Astrocyte (in vitro differentiated cells and primary cell): ENCODE measurements at regions not wholly inside any gene's neighbourhood (a gene's known extent, or its start where the extent isn't known, plus 50 kb on each side); places are given as distances from the start of the nearest gene placed in this dataset.

ENCODE experiments used
- EZH2 ChIP-seq: IDR thresholded peaks from 2 replicates; pipeline ENCODE4 v1.6.1; 2012; ENCODE audit warnings: mild to moderate bottlenecking, low read length, inconsistent platforms; ENCODE audit not compliant: insufficient read depth
- TF ChIP-seq, protein P1 (sequence below): IDR thresholded peaks from 2 replicates; pipeline ENCODE4 v1.5.1; 2011; ENCODE audit warnings: low read depth, mild to moderate bottlenecking, inconsistent platforms, low read length, moderate library complexity; ENCODE audit not compliant: insufficient read depth

DNA sequence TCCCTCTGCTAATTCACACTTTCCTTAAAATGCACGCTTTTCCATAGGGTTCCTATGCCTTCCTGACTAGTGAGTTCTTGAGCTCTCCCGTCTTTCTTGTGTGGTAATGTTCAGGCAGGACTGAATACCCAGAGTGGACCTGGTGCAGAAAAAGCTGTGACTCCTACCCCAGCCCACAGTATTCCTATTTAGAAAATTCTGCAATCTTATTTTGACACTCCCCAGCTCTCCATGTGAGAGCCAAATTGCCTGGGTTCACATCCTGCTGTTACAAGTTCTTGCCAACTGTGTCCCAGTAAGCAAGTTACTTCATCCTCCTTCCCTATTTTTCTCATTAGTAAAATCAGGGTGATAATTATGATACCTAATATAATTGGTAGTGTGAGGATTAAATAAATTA is 290.8 kb upstream of the SLCO3A1 start:
- TF ChIP-seq, protein P1, sequence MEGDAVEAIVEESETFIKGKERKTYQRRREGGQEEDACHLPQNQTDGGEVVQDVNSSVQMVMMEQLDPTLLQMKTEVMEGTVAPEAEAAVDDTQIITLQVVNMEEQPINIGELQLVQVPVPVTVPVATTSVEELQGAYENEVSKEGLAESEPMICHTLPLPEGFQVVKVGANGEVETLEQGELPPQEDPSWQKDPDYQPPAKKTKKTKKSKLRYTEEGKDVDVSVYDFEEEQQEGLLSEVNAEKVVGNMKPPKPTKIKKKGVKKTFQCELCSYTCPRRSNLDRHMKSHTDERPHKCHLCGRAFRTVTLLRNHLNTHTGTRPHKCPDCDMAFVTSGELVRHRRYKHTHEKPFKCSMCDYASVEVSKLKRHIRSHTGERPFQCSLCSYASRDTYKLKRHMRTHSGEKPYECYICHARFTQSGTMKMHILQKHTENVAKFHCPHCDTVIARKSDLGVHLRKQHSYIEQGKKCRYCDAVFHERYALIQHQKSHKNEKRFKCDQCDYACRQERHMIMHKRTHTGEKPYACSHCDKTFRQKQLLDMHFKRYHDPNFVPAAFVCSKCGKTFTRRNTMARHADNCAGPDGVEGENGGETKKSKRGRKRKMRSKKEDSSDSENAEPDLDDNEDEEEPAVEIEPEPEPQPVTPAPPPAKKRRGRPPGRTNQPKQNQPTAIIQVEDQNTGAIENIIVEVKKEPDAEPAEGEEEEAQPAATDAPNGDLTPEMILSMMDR: no peak
- TF ChIP-seq EZH2: no peak
